ENCODE measurements at regions not wholly inside any gene's neighbourhood (a gene's known extent, or its start where the extent isn't known, plus 50 kb on each side); places are given as distances from the start of the nearest gene placed in this dataset.
"Not testable (repeated sequence)": the region's sequence is repeated elsewhere in the genome, so short reads cannot be mapped to it uniquely, and the experiment has no call there.

GRCh38 chr2:129911363-129912065, 68.0 kb upstream of the RAB6C start:
- DNase-seq (ENCODE audit: low spot score) (no peak), FAIRE-seq (no peak)

GRCh38 chr2:129912066-129912820, 67.2 kb upstream of the RAB6C start:
- DNase-seq (ENCODE audit: low spot score): no peak
- no peak for FAIRE-seq

DNA sequence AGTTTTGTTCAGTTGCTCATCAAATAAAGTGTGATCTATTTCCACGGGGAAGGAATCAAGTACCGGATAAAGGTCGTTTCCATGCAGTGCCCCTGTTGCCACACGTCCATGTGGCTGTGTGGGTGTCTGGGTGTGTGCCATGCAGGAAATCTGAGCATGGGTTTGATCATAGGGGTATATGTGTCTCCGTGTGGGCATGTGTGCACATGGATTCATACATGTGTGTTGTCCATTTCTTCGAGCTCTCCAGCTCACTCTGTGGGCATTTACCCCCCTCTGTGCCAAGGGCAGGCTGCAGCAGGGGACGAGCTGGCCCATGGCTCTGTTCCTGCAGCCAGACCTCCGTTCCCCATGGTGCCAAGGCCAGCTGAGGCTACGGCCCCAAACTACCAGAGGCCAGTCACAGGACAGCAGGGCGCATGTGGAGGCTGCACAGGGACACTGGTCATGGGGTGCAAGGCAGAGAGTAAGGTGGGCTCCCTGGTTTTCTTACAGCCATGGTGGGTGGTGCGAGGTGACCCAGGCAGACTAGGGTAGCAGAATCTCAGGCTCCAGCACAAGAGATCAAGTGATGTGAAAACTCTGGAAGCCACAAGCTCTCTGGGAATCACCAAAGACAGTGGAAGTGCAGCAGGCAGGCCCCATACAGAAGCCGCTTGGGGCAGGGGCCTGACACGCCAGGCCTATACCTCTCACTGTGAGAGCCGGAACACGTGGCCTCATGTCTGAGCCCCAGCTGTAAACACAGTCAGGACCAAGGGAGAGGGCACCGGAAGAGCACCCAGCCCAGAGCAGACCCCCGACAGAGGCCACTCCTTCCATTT, 66.4 kb upstream of the RAB6C start:
- no peak for DNase-seq (ENCODE audit: low spot score)
- no peak for FAIRE-seq

GRCh38 chr2:129913695-129914495, 65.6 kb upstream of the RAB6C start:
- no peak for FAIRE-seq
- no peak for DNase-seq (ENCODE audit: low spot score)

DNA sequence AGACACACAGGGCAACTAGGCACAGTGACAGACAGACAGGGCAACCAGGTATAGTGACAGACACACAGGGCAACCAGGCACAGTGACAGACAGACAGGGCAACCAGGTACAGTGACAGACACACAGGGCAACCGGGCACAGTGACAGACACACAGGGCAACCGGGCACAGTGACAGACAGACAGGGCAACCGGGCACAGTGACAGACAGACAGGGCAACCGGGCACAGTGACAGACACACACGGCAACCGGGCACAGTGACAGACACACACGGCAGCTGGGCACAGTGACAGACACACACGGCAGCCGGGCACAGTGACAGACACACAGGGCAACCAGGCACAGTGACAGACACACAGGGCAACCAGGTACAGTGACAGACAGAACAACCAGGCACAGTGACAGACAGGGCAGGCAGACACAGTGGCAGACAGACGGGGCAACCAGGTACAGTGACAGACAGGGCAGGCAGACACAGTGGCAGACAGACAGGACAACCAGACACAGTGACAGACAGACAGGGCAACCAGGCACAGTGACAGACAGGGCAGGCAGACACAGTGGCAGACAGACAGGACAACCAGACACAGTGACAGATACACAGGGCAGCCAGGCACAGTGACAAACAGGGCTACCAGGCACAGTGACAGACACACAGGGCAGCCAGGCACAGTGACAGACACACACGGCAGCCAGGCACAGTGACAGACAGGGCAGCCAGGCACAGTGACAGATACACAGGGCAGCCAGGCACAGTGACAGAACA, 64.7 kb upstream of the RAB6C start:
- DNase-seq (ENCODE audit: low spot score) (no peak), FAIRE-seq (no peak)

DNA sequence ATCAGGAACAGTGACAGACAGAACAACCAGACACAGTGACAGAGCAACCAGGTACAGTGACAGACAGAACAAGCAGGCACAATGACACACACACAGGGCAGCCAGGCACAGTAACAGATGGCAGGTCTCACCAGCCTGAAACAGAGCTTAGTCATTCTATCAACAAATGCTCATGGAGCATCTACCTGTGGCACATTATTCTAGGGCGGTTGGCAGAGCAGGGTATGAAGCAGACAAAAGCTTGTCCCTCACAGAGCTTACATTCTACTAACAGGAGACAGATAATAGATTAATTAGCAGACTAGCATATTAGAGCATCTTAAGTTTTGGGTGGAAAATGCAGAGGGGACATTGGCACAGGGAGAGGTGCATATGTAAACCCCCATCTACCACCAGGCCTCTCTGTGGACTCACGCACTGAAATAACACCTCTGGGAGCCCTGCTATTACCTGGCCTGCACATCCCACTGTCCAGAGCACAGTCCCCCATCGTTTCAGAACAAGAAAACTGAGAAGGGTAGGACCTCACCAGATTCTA, 64.1 kb upstream of the RAB6C start:
- no peak for DNase-seq (ENCODE audit: low spot score)
- FAIRE-seq: no peak

- DNase-seq (ENCODE audit: low spot score): no peak
Measured at GRCh38 chr2:129918604-129919003, 60.9 kb upstream of the RAB6C start.

DNA sequence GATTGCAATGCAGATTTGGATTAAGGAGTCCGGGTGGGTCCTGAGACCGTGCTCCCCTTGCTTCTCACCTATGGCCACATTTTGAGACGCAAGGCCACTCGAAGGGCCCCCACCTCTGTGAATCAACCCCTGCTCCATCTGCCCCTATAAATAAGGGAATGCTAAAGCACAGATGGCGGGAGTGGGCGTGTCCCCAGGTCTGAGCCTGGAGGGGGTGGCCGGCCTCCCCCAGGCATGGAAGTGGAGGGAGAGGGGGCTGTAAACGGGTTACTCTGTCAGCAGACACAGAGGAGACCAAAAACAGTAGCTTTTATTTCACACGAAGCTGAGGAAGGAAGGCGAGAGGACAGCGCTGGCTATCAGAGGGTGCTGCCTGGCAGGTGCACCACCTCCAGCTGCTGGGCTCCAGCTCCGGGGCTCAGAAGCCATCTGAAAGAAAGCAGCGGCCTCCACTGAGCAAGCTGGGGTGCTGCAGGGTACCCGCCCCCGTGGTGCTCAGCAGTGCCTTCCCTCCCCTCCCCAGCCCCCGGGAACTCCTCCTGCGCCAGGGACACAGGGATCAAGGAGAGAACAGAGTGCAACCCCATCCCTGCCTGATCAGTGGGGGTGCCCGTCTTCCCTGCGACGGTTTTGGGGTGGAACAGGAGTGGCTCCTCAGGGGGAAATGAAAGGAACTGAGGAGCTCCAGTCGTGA, 56.7 kb upstream of the RAB6C start:
- no peak for FAIRE-seq
- DNase-seq (ENCODE audit: low spot score): no peak

More at GRCh38 chr2:129918604-129919003, 60.9 kb upstream of the RAB6C start:
- FAIRE-seq: no peak

- no peak for FAIRE-seq
- peak; percentile 16 for DNase-seq (ENCODE audit: low spot score)
Measured at GRCh38 chr2:129923265-129924091, 56.0 kb upstream of the RAB6C start.

DNA sequence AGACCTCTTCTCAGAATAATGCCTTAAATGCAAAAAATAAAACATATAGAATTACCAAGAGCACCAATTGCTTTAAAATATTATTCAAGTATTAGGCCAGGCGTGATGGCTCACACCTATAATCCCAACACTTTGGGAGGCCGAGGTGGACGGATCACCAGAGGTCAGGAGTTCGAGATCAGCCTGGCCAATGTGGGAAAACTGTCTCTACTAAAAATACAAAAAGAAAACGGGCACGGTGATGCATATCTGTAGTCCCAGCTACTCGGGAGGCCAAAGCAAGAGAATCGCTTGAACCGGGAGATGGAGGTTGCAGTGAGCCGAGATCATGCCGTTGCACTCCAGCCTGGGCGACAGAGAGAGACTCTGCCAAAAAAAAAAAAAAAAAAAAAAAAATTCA, 55.4 kb upstream of the RAB6C start:
- not testable (repeated sequence) for FAIRE-seq; DNase-seq (ENCODE audit: low spot score)

GRCh38 chr2:129925381-129925780, 54.1 kb upstream of the RAB6C start:
- FAIRE-seq (no peak), DNase-seq (ENCODE audit: low spot score) (no peak)

DNA sequence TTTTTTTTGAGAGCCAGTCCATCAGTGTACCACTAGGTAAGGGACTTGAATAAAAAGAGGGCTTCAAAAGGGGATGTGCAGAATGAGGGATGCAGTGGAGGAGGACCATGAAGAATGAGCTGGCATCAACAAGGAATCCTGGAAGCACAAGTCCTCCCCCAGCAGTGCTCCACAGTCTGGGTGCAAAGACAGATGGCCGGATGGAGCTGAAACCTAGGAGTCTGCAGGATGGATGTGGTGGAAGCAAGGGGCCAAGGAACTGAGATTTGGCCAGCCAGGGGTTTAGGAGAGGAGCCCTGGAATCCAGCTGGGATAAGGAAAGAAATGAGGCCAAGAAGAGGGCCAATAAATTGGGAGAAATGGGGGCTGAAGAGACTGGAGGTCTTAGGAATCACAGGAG, 51.8 kb upstream of the RAB6C start:
- no peak for FAIRE-seq
- DNase-seq (ENCODE audit: low spot score): no peak

DNA sequence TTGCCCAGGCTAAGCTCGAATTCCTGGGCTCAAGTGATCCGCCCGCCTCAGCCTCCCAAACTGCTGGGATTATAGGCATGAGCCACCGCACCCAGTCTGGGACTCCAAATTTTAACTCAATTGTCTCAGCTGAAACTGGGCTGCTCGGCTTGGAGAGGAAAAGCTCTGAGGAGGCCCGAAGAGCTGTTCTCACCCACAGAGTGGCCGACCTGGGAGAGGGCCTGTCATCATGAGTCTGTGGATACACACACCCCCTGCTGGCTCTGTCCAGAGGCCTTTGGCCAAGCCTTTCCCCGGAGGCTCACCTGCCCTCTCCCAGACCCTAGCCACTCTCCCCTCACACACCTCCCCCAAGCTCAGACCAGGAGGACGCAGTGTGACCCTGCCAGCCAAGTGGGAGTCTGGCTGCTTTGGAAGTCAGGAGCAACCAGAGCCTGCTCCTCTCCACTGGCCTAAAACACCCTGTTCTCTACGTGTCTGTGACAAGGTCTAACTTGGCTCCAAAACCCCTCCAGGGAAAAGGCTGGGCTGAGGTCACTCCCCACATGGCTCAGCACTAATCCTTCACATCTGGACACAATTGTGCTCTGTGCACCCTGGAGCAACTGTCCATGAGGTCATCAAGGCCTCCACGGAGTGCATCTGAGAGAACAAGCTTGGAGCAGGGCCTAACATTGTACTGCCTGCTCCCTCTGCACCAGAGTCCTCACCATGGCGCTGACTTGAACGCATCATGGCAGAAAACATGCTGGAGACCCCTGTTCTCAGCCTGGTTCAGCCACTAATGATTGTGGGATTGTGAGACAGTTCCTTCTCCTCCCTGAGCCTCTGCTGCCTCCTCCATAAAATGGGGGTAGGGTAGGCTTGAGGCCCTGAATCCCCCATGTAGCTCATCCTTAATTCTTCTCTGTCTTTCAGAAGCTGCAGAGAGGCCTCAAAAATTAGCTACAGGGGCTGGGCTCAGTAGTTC, 49.9 kb upstream of the RAB6C start:
- no peak for FAIRE-seq
- DNase-seq (ENCODE audit: low spot score): no peak

All from RCC 7860 (cell line).